Thyroid gland (tissue), 4 donors: ENCODE measurements at regions not wholly inside any gene's neighbourhood (a gene's known extent, or its start where the extent isn't known, plus 50 kb on each side); places are given as distances from the start of the nearest gene placed in this dataset.

ENCODE experiments used
- CTCF ChIP-seq, 6 experiments: fragments of 200-600 bp in 3 of 6; fragments of 450-650 bp in 3 of 6; sonication (generic) in 3 of 6; IDR thresholded peaks; one replicate each; pipeline ENCODE4 v1.5.1; 2016 to 2019; ENCODE audit warnings: antibody characterized with exemption in 6 of 6, mild to moderate bottlenecking in 2 of 6, inconsistent platforms in 1 of 6, moderate library complexity in 1 of 6
- POLR2A ChIP-seq, 2 donors: fragments of 450-650 bp; IDR thresholded peaks; one replicate each; pipeline ENCODE4 v1.6.1; 2017; ENCODE audit warnings: antibody characterized with exemption in 2 of 2, mild to moderate bottlenecking in 2 of 2, moderate library complexity in 1 of 2

- TF ChIP-seq CTCF (IDR thresholded peaks at IDR 0.05) (no peak), POLR2A (IDR thresholded peaks at IDR 0.05) (no peak)
These were observed 163.1 kb upstream of the EGLN3 start for GRCh38 chr14:34113991-34114390.
